Adrenal gland (tissue), 5 donors: ENCODE measurements at regions not wholly inside any gene's neighbourhood (a gene's known extent, or its start where the extent isn't known, plus 50 kb on each side); places are given as distances from the start of the nearest gene placed in this dataset.

Source experiments
- CTCF ChIP-seq, 6 experiments: fragments of 450-650 bp in 4 of 6; fragments of 200-600 bp in 2 of 6; sonication (generic) in 1 of 6; IDR thresholded peaks; 1 replicate in 5 of 6; 2 replicates in 1 of 6; pipeline versions ENCODE4 v1.5.1 to v1.8.0; 2016 to 2021; ENCODE audit warnings: antibody characterized with exemption in 6 of 6, mild to moderate bottlenecking in 2 of 6, moderate library complexity in 1 of 6
- POLR2A ChIP-seq, 2 donors: fragments of 450-650 bp; IDR thresholded peaks; one replicate each; pipeline ENCODE4 v1.6.1; 2017; ENCODE audit warnings: antibody characterized with exemption in 2 of 2, mild to moderate bottlenecking in 2 of 2, moderate library complexity in 1 of 2
- donor health status: DM: no; HTN: no; CAD: no.

DNA sequence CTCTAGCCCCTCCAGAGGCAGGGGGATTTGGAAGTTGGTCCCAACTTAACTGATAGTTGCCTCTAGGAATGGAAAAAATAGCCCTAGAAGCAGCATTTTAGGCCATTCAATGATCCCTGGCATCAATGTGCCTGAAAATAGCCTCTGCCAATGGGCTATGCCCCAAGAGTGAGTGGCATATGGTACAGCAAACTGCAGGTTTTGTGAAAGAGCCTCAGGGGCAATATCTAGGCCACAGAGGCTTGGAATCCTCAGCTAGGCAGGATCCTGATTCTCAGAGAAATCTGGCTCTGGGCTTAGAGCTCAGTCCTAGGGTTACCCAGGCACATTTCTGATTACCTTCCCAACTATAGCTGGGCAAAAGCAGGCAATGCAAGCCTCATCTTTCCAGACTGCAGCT is 104.4 kb upstream of the MOCS1 start:
- TF ChIP-seq CTCF (IDR thresholded peaks at IDR 0.05) (no peak), POLR2A (IDR thresholded peaks at IDR 0.05) (no peak)
